Ovary (tissue), 7 donors: ENCODE measurements at regions not wholly inside any gene's neighbourhood (a gene's known extent, or its start where the extent isn't known, plus 50 kb on each side); places are given as distances from the start of the nearest gene placed in this dataset.
"Not testable (repeated sequence)": the region's sequence is repeated elsewhere in the genome, so short reads cannot be mapped to it uniquely, and the experiment has no call there.

Experiments
- DNase-seq, 5 donors: peaks; one replicate each; pipeline ENCODE4 v3.0.0-alpha.2; 2019 to 2020
- H3K27ac ChIP-seq, 2 donors: fragments of 200-600 bp; one replicate each; pipeline versions ENCODE4 v1.5.1 to v1.8.0; 2019 to 2022
- H3K27me3 ChIP-seq: fragments of 200-600 bp; one replicate; pipeline ENCODE4 v1.8.0; 2022
- H3K36me3 ChIP-seq: fragments of 200-600 bp; sonication (generic); one replicate; pipeline ENCODE4 v1.5.1; 2019
- H3K4me1 ChIP-seq: one replicate; pipeline ENCODE4 v1.8.1; 2013; ENCODE audit warnings: mild to moderate bottlenecking, moderate library complexity; ENCODE audit not compliant: insufficient read depth
- H3K4me3 ChIP-seq: fragments of 200-600 bp; sonication (generic); one replicate; pipeline ENCODE4 v1.5.1; 2017
- H3K9me3 ChIP-seq, 2 donors: fragments of 200-600 bp in 1 of 2; sonication (generic) in 1 of 2; one replicate each; pipeline versions ENCODE4 v1.5.1 to v1.8.1; 2013 to 2019; ENCODE audit warnings: mild to moderate bottlenecking in 1 of 2, moderate library complexity in 1 of 2
- WGBS, 3 donors: extraction: QIAGEN DNeasy Blood & Tissue Kit in 1 of 3; methylation state at CpG; one replicate each; pipeline versions ENCODE4 v1.1.5 to v1.1.7; 2013 to 2017; 5-methylcytosine and 5-hydroxymethylcytosine counted together
- intact Hi-C, 4 donors: fragments of 100-400 bp; cut with DNase I; formaldehyde crosslinking; loops; one replicate each; pipeline versions ENCODE4 v1.11.0 to v1.15.1; 2022 to 2023
- donor health status: DM: no; HTN: no; CAD: no; lungs with moderate emphysema.
- donor health status: DM: no; HTN: no; CAD: no.
- donor health status: Bipolar disorder and iron deficiency.
- donor health status: DM: no; HTN: no; CAD: no.
- donor health status: DM: yes; HTN: yes; CAD: no.

DNA sequence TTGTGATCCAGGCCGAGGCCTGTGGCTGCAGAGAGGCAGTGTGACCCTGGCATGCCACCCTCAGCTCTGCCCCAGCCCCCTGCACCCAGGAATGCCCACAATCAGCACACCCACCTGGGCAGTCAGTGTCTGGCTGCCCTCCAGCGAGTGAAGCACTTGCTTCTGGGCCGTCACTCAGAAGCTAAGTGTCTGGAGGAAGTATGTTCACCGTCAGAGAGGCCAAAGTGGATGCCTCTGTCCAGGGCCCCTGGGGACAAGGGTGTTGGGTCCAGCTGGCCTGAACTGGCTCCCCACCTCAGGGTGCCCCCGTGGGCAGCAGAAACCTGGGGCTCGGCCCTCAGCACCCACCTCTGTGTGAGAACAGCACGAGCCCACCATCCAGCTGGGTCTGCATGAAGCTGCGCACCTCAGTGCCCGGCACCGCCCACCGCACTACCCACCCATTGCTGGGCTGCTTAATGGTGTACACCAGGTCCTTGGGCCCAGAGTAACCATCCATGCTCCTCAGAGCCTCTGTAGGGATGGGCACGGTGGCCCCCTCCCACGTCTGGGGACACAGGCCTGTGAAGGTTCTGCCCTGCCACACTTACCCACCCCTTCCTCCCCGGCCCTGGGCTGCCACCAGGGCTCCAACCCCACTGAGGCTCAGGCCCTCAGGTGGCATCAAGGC lies 124.3 kb upstream of the ZSCAN2 start:
- no CpG with 5 or more reads among the region's 14 CpGs for WGBS, 3 donors
- H3K9me3 ChIP-seq, DNase-seq, H3K4me1 ChIP-seq, H3K27ac ChIP-seq, H3K4me3 ChIP-seq, H3K36me3 ChIP-seq, intact Hi-C loops, H3K27me3 ChIP-seq: not testable (repeated sequence)

DNA sequence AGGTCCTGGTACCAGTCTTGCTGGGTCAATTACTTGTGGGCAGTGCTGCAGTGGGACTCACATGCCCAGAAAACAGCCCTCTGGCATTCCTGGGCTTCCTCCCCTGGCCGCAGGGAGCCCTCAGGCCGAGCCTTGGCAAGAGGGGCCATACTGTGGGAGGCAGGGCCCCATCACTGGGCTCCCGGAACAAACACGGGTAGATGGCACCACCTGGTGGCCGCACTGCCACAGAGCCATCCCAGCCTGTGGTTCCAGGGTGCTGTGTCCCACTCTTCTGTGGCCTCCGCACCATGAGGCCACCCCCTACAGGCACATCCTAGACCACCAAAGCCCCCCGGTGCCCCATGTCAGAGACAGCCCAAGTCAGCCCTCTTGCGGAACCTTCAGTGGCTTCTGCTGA lies 123.3 kb upstream of the ZSCAN2 start:
- WGBS, 3 donors = no CpG with 5 or more reads among the region's 8 CpGs
- DNase-seq, H3K4me3 ChIP-seq, H3K27ac ChIP-seq, H3K36me3 ChIP-seq, intact Hi-C loops, H3K4me1 ChIP-seq, H3K9me3 ChIP-seq, H3K27me3 ChIP-seq: not testable (repeated sequence)

DNA sequence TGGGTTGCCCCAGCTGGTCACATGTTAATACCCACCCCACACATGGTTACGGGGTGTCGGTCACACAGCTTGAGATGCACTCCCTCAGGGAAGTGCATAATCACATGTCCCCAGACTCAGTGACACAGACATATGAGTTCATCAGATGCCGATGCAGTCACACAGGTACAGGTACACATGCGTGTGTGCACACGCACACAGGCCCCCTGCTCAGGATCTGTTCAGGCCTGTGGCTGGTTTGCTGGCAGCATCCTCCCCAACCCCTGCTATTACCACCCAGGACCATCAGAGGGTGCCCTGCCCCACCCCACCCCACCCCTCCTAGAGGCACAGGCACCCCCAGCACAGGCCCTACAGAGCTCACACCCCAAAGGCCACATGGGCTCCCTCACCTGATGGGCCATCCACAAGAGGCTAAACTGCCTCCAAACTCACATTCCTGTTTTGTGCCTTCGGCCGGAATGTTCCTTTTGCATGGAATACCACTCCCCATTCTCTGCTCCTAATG lies 120.6 kb upstream of the ZSCAN2 start:
- H3K36me3 ChIP-seq, H3K9me3 ChIP-seq, H3K27ac ChIP-seq, H3K4me1 ChIP-seq, DNase-seq, intact Hi-C loops, H3K4me3 ChIP-seq, H3K27me3 ChIP-seq: not testable (repeated sequence)
- WGBS, 3 donors = no CpG with 5 or more reads among the region's 7 CpGs

DNA sequence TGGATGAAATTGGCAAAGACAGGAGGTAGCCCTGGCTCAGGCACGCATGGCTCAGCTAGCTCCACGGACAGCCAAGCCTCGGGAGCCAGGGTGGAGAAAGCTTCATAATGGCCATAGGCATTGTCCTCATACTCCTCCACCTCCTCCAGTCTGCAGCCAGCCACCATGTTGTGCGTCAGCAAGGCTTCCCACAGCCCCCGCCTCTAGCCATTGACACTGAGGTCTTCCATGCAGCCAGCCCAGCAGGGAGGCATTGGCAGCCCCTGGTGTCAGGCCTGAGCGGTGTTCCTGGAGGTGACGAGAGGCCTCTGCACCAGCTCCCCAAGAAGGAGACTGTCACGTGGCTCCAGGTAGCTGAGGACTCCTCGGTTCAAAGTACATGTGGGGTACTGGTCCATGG lies 117.0 kb upstream of the ZSCAN2 start:
- H3K27me3 ChIP-seq, H3K36me3 ChIP-seq, intact Hi-C loops, H3K4me1 ChIP-seq, H3K9me3 ChIP-seq, H3K27ac ChIP-seq, H3K4me3 ChIP-seq: not testable (repeated sequence)
- DNase-seq = peak in 1 of 5 donors; percentile 27
- 100% methylated on average over 2 of the region's 9 CpGs; no CpG with 5 or more reads in 2 of the 3 donors for whole genome bisulfite sequencing, 3 donors

DNA sequence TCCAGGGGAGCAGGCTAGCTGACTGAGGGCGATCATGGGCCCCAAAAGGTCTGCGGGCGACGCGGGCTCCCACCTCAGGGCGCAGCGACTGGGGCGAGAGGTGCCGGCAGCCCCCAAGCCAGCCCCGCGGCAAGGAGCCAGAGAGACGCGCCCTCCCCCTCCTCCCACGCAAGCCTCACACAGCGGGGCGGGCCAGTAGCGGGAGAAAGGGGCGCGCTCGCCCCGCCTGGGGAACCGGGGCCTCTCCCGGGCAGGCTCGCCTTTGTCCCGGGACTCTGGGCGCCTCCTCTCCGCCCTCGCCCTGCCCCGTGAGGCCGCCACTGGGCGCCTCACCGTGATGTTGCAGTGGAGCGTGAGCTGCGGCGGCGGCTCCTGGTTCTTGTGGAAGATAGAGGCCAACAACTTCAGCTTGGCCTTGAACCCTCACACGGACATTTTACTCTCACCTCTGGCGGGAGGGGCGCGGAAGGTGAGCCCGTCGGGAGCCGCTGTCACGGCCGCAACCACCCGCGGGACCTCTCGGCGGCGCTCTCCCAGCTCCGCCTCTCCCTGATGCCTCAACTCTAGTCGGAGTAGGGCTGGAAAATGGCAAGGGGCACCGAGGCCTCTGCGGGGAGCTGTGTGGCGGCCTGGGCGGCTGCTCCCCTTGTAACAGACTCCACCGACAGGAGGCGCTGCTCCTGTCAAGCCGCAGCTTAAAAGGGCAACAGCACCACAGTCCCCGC lies 100.5 kb upstream of the ZSCAN2 start:
- 0% methylated on average over 10 to 13 of the region's 60 CpGs; no CpG with 5 or more reads in 1 of the 3 donors for WGBS, 3 donors

DNA sequence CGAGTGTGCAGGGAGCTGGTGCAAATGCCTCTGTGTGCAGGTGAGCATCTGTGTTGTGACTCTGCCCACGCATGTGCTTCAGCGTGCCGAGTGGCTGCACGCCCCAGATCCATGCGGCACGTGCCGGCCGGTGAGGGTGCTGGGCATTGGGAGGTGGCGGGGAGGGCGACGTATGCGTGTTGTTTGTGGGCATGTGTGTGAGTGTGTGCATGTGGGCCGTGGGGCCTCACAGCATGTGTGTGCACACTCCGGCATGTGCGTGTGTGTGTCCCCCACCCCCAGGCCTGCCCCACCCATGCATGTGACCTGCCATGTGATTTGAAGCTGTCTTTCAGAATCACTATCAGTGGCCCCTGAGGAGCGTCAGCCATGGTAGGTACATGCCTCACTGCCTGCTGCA lies 97.7 kb upstream of the ZSCAN2 start:
- H3K27ac ChIP-seq, H3K9me3 ChIP-seq, intact Hi-C loops, H3K4me3 ChIP-seq, DNase-seq, H3K36me3 ChIP-seq, H3K4me1 ChIP-seq, H3K27me3 ChIP-seq: not testable (repeated sequence)
- 87 to 90% methylated on average over 10 to 12 of the region's 17 CpGs; no CpG with 5 or more reads in 1 of the 3 donors for WGBS, 3 donors

More for the DNA sequence above, 100.5 kb upstream of the ZSCAN2 start:
- H3K36me3 ChIP-seq, H3K4me1 ChIP-seq, H3K9me3 ChIP-seq, intact Hi-C loops, H3K27me3 ChIP-seq: not testable (repeated sequence)
- H3K4me3 ChIP-seq = peak overlapping the region; percentile 42
- H3K27ac ChIP-seq = peak overlapping the region in 1 of 2 donors; percentile 61
- peak; percentile 41 to 82 (median 74) for DNase-seq

DNA sequence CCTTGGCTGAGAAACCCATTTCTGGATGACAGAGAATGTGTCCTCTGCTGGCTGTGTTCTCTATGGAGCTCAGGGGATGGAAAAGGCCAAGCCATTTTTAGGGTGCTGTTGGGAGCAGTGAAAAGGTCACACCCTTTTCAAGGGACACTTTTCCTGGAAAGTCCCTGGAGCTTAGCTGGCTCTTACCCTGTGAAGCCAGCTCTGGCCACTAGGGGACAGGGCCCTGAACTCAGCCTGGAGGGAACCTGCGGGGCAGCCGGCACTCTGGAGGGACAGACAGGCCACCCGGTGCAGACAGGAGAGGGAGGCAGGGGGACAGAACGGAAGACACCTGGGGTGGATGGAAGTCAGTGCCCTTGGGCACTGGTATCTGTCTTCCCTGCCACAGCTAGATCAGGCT lies 95.3 kb upstream of the ZSCAN2 start:
- DNase-seq, H3K27me3 ChIP-seq, H3K27ac ChIP-seq, H3K9me3 ChIP-seq, intact Hi-C loops, H3K4me3 ChIP-seq, H3K36me3 ChIP-seq, H3K4me1 ChIP-seq: not testable (repeated sequence)
- 55 to 70% methylated on average over 2 to 3 of the region's 4 CpGs; no CpG with 5 or more reads in 1 of the 3 donors for WGBS, 3 donors

DNA sequence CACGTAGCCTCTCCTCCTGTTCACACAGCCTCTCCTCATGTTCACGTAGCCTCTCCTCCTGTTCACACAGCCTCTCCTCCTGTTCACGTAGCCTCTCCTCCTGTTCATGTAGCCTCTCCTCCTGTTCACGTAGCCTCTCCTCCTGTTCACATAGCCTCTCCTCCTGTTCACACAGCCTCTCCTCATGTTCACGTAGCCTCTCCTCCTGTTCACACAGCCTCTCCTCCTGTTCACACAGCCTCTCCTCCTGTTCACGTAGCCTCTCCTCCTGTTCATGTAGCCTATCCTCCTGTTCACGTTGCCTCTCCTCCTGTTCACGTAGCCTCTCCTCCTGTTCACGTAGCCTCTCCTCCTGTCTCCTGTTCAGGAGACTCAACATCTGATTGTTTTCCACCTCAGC lies 88.5 kb upstream of the ZSCAN2 start:
- H3K4me1 ChIP-seq, intact Hi-C loops: not testable (repeated sequence)
- WGBS, 3 donors = 86 to 89% methylated on average over 3 to 4 of the region's 9 CpGs; no CpG with 5 or more reads in 1 of the 3 donors

DNA sequence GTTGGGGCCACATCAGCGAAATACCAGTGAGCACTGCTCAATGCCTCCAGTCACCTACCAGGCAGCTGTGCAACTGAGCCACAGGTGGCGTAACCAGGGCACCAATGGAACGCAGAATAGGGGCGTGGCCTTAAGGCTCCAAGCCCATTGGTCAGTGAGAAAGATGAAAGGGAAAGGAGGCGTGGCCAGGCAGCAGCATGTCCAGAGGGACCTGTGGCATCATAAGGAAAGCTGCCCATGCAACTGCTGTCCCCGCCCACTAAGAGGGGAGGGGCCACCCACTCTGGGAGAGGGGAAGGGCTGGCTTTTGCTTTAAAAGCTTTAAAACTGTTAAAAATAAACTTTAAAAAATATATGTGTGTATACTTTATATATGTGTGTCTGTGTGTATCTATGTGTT lies 84.0 kb upstream of the ZSCAN2 start:
- intact Hi-C loops, H3K27ac ChIP-seq, H3K27me3 ChIP-seq, H3K36me3 ChIP-seq, H3K9me3 ChIP-seq, H3K4me3 ChIP-seq, H3K4me1 ChIP-seq: not testable (repeated sequence)
- peak in 3 of 5 donors; percentile 15 to 35 (median 19) for DNase-seq
- WGBS, 3 donors = 82 to 94% (median 93%) methylated on average over 4 to 5 of the region's 6 CpGs

More for the DNA sequence above, 88.5 kb upstream of the ZSCAN2 start:
- not testable (repeated sequence) for H3K4me3 ChIP-seq, H3K27me3 ChIP-seq, H3K27ac ChIP-seq, H3K9me3 ChIP-seq, H3K36me3 ChIP-seq, DNase-seq

DNA sequence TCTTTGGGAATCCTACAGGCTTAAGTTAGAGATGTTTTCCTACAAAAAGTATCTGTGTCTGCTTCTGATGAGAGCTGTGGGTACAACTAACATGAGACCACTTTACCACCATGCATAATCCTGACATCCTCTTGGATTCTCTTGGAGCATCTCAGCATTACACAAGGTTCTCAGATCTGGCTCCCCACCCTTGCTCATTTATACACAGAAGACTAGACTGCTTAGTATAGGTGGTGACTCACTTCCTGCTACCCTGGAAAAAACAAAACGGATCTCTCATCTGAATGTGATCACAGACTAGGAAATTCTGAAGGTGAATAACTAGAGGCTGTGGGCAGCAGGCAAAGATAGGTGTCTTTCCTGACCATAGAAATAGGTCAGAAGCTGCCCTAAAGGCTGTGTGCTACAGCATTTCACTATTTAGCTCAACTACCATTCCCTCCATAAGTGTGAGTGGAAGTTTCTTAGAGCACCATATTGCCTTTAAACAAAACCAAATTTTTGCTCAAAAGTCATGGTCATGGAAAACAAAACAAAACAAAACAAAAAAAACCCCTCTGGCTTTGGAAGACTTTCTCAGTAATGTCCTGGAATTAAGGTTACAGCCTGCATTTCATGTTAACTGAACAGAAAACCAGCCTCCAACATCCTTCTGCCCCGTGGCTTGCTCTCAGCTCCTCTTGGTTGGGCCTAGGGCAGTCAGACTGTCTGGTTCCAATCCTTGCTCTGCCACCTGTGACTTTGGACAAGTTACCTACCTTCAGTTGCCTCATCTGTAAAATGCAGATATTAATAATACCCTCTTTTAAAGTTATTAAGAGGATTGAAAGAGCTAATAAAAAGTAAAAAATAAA lies 75.1 kb upstream of the ZSCAN2 start:
- H3K27ac ChIP-seq, H3K9me3 ChIP-seq, DNase-seq, H3K4me3 ChIP-seq, intact Hi-C loops, H3K27me3 ChIP-seq, H3K4me1 ChIP-seq, H3K36me3 ChIP-seq: not testable (repeated sequence)
- WGBS, 3 donors = 38 to 61% (median 44%) methylated on average over 2 of the region's 2 CpGs

DNA sequence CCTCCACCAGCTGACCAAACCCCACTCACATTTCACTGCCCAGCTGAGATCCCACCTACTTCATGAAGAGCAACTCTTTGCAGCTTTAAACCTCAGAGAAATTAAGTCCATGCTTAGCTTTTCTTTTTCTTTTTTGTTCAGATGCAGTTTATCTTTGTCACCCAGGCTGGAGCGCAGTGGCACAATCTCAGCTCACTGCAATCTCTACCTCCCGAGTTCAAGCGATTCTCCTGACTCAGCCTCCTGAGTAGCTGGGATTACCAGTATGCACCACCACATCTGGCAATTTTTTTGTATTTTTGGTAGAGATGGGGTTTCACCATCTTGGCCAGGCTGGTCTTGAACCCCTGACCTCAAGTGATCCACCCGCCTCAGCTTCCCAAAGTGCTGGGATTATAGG lies 70.1 kb upstream of the ZSCAN2 start:
- intact Hi-C loops, H3K27me3 ChIP-seq, DNase-seq, H3K27ac ChIP-seq, H3K36me3 ChIP-seq, H3K9me3 ChIP-seq, H3K4me1 ChIP-seq, H3K4me3 ChIP-seq: not testable (repeated sequence)
- 97 to 99% (median 97%) methylated on average over 4 of the region's 4 CpGs for WGBS, 3 donors
